HG02588 (cell line): ENCODE measurements at regions not wholly inside any gene's neighbourhood (a gene's known extent, or its start where the extent isn't known, plus 50 kb on each side); places are given as distances from the start of the nearest gene placed in this dataset.

ENCODE experiments used
- ATAC-seq: cut with Tn5 transposase; IDR thresholded peaks from one replicate; pipeline ENCODE4 v1.9.1; 2021; ENCODE audit warnings: mild to moderate bottlenecking, moderate library complexity; ENCODE audit not compliant: unreplicated experiment

DNA sequence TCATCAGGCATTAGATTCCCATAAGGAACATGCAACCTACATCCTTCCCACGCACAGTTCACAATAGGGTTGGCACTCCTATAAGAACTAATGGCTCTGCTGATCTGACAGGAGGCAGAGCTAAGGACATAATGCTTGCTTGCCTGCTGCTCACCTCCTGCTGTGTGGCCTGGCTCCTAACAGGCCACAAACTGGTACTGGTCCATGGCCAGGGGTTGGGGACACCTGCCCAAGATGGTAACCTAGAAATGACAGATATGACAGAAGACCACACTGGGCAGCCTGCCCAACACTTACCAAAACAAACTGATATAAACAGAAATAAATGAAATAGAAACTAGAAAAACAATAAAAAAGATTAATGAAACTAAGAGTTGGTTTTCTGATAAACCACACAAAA, 325.6 kb downstream of the SEC23A start:
- no peak for ATAC-seq

DNA sequence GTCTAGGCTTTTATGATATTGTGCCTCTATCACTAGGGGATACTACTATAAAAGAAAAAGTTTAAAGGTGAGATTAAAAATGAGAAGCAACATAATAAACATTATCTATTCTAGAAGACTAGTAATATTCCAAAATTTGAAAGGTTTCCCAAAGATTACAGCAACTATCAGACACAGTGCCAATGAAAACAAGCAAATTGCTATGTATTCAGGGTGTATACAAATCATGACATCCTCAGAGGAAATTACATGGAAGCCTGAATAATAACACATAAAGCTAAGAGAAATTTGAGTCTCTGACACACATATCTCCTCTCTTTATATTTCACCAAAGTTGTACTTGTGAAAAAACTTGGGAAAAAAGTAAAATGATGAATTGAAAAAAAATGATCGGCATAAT, 327.0 kb downstream of the SEC23A start:
- no peak for ATAC-seq

DNA sequence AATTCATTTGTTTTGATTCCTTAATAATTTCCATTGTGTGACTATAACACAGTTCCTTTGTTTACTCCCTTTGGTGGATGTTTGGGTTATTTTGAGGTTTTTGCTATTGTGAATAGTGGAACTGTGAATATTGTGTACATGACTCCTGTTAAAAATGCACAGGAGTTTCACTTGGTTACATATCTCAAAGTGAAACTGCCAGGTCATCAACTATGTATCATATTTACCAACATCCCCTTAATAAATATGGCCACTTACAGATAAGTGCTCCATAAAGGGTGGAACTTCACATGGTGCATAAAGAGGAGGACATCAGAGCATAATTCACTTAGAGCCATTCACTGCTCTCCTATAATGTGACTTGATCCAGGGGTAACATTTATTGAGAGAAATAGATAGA, 328.9 kb downstream of the SEC23A start:
- ATAC-seq: no peak

DNA sequence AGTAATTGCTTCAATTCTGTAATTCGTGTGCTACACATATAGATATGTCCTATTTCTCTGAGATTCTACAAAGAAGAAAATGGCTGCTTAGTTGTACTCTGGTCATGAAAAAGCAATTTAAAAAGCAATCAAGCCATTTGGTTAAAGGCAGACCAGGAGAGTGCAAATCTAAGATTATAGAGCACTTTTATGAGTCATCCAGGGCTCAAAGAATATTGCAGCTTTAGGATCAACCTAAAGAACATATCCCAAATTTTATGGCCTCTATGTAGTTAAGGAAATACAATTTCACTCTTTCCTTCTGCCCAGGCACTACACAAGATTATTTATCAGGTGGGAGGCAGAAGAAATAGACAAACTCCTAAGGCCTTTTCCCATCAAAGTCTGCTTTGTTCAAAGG, 332.8 kb downstream of the SEC23A start:
- ATAC-seq: no peak

DNA sequence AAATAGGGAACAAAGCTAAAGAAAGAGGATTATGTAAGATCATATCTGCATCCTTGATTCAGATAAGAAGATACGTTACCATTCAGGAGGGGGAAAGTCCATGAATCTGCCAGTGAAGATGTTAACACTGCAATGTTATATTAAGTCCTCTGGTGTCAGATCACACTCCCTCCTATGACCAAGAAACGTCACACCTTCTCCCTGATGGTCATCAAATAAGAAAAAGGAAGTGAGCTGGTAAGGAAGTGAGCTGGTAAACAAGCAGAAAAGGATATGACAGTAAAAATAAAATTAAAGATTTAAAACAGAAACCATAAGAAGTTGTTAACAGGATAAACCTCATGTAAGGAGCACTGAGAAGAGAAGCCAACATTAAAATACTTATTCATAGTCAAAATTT, 340.2 kb downstream of the SEC23A start:
- no peak for ATAC-seq

DNA sequence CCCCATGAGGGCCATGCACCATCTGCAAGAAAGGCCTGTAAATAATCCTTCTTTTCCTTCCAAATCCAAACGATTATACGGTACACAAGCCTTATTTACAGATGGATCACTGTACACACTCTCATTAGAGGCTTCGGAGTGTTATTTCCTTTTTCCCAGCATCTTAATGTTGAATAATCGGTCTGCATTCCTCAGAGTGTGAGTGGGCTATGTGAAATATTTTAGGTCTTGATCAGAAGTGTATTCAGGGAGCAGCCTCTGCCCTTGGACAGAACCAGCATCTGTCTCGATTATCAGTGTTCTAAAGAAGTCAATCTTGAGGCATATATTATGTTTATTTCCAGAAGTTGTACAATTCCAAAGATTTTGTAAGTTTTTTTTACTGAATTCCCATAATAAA, 340.6 kb downstream of the SEC23A start:
- no peak for ATAC-seq

DNA sequence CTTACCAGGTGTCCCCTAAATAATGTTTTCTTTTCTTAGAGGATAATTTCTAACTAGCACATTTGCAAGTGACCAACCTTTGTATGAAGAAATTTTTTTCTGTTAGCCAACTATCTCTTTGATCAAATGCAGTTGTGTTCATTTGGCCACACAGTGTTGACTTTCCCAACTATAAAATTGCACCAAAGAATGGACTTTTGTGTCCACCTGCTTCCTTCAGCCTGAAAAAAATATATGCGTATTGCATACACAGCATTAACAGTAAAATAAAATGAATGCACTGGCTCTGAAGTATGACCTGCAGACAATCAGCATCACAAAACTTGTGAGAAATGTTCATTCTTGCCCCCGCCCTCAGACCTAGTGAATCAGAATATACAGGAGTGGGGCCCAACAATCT, 342.0 kb downstream of the SEC23A start:
- ATAC-seq: no peak

DNA sequence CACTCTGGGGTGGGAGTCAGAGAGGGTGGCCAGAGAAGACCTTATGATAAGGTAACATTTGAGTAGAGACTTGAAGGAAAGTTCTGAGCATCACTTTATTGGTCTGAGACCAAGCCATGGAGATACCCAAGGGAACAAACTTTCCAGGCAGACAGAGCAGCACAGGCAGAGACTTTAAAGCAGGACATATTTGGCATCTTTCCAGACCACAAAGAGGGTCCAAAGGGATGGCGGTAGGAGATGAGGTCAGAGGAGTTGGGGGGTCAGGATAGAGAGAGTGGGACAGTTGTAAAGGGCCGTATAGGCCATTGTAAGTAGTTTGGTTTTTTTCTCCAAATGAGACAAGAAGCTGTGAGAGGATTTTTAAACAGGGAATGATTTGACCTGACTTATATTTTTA, 344.4 kb downstream of the SEC23A start:
- ATAC-seq: no peak

DNA sequence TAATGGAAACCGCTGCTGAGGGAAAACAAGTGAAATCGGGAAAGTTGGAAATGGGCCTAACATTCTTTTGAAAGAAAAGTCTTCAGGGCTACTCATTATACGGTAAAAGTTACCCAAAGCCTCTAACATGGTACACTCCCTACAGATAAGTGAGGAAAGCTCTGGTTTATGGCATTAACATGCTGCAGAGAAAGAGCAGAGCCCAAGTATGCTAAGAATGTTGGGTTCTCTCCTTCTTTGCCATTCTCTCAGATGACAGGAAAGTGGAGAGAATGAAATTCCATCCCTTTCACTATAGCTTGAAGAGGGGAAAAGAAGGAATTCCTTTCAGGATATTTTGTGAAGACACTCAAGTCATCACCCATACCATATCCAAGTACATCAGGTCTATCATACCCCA, 348.0 kb downstream of the SEC23A start:
- no peak for ATAC-seq

DNA sequence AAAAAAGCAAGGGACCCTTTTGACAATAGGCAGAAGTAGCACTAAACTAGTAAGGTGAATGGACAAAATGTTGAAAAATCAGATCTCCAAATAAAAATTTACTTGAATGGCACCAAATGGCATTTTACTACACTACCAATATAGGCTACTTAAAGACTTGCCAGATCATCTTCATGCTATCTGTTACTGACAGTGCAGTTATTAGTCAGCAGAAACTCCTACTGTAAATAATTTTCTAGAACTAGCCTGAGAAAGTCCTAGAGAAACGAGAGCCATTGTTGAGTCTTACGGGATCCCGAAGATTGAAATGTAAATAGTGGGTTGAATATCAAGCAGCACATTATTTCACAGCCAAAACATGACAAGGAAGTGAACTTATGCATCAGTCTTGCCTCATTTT, 350.3 kb downstream of the SEC23A start:
- no peak for ATAC-seq

DNA sequence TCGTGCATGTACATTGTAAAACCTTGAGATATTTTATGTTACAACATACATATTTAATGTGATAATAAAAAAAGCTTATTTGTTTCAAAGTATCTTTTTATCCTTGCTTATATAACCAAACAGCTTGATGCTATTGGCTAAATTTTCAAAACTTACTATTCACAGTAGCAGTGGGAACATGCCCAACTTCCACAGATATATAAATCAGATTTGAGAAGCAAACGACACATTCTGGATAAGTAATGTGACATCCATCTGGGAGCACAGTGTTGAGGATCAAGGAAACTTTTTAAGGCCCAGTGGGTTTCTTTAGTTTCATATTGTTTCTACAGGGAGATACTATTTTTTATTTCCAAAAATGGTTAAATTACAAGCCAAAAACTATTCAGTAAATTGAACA, 350.7 kb downstream of the SEC23A start:
- ATAC-seq: no peak

DNA sequence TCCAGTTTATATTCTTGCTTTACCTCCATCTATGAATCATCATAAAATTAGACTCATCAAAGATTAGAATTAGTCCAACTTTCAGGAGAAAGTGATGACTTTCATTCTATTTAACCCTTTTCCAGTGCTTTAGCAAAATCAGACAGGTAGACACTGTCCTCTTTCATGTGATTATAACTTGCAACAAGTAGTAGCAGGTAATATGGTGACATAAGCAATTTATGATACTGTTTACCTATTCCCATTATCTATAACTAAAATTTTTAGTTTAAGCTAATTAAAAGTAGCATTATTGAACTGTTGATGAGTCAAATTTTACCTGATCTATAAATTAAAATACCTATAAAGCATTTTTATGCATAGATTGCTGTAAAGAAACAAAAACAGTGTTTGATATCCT, 351.6 kb downstream of the SEC23A start:
- no peak for ATAC-seq

DNA sequence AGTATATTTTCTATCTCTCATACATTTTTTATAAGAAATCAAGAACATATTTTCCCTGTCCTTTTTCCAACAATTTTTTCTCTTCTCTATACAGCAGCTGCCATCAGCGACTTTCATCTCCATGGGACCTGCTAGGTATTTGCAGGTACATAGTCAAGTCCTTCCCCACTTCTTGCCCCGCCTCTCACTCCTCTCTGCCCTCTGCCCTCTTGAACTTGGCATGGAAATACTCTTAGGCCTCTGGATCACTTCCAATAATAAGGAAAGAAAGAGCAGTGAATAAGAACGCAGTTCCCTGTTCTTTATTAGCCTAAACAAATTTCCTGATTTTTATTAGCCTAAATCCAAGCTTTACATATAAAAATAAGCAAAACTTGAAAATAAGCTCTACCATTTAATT, 353.1 kb downstream of the SEC23A start:
- ATAC-seq: no peak

DNA sequence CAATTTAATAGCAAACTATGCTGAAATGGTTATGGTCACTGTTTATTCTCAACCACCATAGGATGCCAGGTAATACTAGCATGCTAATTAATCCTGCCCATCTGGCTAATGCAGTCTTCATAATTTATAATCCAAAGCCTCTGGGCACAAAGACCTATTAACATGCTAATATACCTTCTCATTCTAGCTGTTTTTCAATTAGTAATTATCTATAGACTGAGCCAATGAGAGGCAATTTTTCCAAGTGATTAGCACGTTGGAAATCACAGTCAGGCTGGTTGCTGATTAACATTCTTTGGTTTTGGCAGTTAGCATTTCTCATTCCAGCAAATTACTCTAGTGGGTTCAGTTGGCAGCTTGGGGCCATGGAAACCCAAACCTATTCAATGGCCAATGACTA, 357.2 kb downstream of the SEC23A start:
- no peak for ATAC-seq

DNA sequence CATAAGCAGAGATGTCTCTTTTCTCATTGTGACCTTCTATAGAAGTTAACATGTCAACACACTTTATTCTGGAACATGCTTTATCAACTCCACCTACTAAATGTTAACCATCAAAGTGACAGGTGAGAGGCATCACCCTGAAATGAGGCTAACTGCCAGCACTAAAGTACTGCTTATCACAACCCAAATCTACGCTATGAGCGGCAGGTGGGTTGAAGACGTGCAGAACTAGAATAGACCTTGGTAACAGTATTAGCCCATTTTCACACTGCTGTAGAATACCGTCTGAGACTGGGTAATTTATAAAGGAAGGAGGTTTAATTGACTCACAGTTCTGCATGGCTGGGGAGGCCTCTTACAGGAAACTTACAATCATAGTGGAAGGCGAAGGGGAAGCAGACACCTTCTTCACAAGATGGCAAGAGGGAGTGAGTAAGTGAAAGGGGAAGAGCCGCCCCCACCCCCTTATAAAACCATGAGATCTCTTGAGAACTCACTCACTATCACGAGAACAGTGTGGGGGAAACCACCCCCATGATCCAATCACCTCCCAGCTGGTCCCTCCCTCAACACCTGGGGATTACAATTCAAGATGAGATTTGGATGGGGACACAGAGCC, 359.0 kb downstream of the SEC23A start:
- no peak for ATAC-seq

DNA sequence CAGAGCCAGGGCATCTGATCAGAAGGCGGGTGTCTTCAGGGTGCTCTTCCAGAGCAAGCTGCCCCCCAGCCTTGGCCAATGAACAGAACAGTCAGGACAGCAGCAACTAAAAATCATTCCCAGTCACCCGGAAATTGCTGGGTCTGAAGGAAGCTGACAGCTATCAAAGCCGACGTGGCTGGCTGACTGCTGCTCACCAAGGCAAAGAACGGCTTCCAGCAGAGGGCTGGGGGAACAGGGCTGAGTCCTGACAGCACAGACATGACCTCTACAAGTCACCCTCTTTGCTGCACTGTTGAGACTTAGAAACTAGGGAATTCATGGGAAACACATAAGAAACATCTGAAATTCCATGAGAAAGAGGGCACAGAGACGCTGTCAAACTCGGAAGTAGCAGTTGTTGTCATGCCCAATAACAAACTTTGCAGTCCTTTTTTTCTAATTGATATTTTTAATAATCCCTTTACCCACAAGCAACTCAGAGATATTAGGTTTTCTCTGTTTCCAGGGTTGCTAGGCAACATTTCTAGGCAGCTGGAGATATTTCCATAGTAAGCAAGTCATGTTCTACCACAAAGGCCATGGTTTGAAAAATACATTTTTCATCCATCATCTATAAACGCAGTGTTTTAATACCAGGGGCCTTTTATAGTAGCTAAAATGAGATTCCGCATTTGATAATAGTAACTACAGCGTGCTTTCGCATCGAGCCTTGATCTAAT, 365.2 kb downstream of the SEC23A start:
- no peak for ATAC-seq

DNA sequence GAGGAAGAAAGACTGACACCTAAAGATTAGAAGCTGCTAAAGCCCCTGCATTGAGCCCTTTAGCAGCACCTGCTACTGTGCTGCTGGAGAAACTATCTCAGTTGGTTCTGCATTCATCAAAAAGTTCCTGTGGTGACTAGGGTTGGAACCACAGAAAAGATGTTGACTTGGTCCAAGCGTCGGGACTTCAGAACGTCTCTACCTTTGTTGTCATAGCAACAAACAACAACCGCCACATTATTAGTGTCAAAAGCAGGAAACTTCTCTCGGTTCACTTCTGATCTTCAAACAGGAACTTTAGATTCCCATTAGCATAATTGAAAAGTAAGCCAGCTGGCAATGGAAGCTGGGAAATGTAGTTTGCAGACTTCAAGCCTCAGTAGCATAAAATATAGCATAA, 368.0 kb downstream of the SEC23A start:
- ATAC-seq: no peak

DNA sequence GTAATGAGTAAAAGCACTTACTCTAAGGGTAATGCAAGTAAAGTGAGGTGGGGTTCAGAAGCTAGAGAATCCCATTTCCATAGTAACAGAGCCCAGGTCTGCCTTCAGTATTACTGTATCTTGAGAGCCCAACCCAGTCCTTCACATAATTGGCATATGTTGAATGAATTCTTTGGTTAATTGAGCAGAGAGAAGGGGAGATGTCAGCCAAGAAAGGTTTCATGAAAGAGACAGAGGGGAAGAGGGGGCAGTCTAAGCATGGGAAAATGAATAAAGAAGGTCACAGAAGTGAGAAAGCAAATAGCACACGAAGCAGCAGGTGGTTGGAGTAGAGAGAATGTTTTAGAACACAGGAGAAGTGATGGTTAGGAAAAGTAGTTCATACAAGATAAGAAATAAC, 371.1 kb downstream of the SEC23A start:
- no peak for ATAC-seq

DNA sequence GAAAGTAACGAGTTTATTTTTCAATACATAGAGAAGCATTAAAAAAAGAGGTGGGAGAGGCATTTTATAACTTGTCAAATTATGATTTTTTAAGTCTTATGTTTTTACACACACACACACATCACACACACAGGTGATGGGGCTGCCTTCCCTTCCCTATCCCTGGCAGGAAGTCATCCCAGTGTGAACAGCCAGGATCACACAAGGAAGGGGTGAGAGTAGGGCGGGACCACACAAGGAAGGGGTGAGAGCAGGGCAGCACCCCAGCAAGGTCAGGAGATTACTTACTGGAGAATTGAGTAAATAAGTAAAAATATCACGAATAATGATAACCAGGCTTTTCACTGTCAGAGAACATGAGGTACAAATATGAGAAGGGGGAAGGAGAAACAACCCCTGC, 372.6 kb downstream of the SEC23A start:
- no peak for ATAC-seq

DNA sequence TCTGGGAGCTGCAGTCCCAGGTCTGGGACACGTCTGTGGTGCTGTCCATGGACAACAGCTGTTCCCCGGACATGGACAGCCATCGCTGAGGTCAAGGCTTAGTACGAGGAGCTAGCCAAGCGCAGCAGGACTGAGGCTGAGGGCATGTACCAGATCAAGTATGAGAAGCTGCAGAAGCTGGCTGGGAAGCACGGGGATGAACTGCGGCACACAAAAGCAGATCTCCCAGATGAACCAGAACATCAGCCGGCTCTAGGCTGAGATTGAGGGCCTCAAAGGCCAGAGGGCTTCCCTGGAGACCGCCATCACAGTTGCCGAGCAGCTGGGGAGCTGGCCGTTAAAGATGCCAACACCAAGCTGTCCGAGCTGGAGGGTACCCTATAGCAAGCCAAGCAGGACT, 375.3 kb downstream of the SEC23A start:
- ATAC-seq: no peak

DNA sequence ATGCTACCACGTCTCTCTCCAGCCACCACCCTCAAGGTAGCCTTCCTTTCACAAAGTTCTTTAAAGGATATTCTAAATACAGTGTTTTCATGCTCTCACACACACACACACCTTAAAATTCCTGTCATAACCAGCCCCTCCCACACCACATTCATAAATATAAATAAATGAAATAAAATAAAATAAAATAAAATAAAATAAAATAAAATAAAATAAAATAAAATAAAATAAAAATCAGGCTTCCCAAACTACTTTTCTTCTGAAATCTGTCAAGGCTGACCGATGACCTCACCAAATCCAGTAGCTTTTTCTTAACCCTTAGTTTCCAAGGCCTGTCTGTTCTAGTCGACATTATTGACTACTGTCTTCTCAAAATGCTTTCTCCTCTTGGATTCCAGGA, 378.4 kb downstream of the SEC23A start:
- no peak for ATAC-seq

DNA sequence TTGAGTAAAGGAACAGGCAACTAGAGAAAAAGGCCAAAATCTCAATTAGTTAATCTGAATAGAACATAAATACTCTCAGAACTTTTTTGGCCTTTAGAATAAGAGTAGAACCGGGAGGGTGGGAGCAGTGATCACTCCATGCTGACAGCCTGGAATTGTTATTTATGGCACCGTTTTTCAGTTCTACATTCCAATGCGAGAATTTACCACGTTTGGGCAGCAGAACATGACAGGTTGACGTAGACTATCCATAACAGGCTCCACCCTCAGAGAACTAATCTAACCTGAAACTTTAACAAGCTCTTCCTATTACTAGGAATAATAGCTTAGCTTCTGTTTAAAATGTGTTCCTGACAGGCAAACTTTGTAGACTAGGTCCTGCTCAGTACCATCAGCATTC, 379.1 kb downstream of the SEC23A start:
- no peak for ATAC-seq

DNA sequence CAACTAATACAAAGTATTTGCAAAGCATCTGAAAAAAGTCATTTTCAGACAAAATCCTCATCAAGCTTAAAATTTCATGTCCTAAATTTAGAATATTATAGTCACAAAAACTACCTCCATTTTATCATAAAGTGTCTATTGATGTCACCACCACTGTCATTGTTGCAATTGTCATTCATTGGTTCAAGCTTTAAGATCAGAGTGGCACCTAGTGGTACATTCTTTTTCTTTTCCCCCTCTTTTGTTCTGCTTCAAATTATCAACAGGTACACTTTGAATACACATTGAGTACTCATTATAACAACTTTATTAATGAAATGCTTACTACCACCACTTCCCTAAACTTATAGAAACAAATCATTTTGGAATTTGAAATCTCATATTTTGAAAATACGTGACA, 379.8 kb downstream of the SEC23A start:
- ATAC-seq: no peak
